ENCODE measurements at regions not wholly inside any gene's neighbourhood (a gene's known extent, or its start where the extent isn't known, plus 50 kb on each side); places are given as distances from the start of the nearest gene placed in this dataset.
A peak's percentile ranks its signal among the peaks of the same experiment; 100 is the strongest.

- H3K27me3 Mint-ChIP-seq, result no peaks in the 10 kb centered on the region
- H3K9me3 Mint-ChIP-seq (ENCODE audit: low read depth), result peaks cover 25% of the 10 kb centered on the region
- H3K4me1 Mint-ChIP-seq, result peaks cover 28% of the 10 kb centered on the region
- CTCF ChIA-PET, result interaction anchor here (0.9 kb wide), 1 partner anchor 14 kb away, joined by 3 read pairs; no protein-coding TSS in a partner anchor
- peaks cover 58% of the 10 kb centered on the region for H3K36me3 Mint-ChIP-seq
- no peak overlapping the region for H3K4me3 Mint-ChIP-seq
- no peak overlapping the region for H3K27ac Mint-ChIP-seq
- ATAC-seq, result no peak
- no peak for DNase-seq
Measured at GRCh38 chr3:106249981-106250380, 381.2 kb upstream of the CBLB start.

DNA sequence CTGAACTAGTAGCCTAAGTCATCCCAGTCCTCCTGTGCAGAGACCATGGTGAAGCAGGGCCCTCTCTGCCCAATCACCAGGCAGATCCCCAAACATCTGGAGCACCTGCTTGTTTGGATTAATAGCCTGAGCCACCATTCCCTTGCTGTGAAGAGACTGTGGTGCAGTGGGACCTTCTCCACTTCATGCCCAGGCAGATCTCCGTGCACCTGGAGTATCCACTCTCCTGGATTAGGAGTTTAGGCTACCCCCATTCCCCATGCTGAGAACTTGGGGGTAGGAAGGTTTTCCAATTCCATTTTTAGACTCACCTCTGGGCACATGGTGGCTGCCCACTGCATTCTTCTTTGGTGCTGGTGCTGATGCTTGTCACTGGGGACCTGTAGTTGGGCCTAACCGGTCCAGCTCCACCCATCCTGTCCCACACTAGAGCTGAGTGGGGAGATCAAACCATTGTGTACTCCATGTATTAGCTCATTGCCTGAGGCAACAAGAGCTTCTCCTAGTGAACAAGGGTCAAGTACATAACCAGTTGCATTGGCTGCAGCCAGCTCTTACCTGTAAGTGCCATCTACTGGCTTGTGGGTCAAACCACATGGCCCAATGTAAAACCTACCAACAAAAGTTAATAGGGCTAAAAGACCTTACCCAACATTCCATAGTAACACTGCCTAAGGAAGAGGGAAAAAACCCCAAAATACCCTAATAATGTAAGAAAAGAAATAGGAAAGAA, 382.5 kb upstream of the CBLB start:
- Mint-ChIP-seq H3K27ac (peak overlapping the region; percentile 6), H3K4me3 (no peak overlapping the region), H3K27me3 (no peaks in the 10 kb centered on the region), H3K4me1 (peaks cover 28% of the 10 kb centered on the region), H3K9me3 (ENCODE audit: low read depth) (peaks cover 22% of the 10 kb centered on the region), H3K36me3 (peaks cover 57% of the 10 kb centered on the region)
- peak; percentile 27 for ATAC-seq
- no peak for DNase-seq
- CTCF ChIA-PET, result no interaction called here

- H3K27me3 Mint-ChIP-seq, result no peaks in the 10 kb centered on the region
- peaks cover 11% of the 10 kb centered on the region for H3K9me3 Mint-ChIP-seq (ENCODE audit: low read depth)
- DNase-seq (no peak), ATAC-seq (no peak)
- CTCF ChIA-PET, result no interaction called here
- H3K4me3 Mint-ChIP-seq, result no peak overlapping the region
- H3K4me1 Mint-ChIP-seq, result peaks cover 10% of the 10 kb centered on the region
- peaks cover 30% of the 10 kb centered on the region for H3K36me3 Mint-ChIP-seq
- peak overlapping the region; percentile 30 for H3K27ac Mint-ChIP-seq
Measured at GRCh38 chr3:106255870-106256248, 387.0 kb upstream of the CBLB start.

- Mint-ChIP-seq H3K4me1 (peaks cover 5% of the 10 kb centered on the region), H3K4me3 (no peak overlapping the region), H3K9me3 (ENCODE audit: low read depth) (peaks cover 8% of the 10 kb centered on the region), H3K27me3 (no peaks in the 10 kb centered on the region), H3K27ac (no peak overlapping the region), H3K36me3 (peaks cover 24% of the 10 kb centered on the region)
- DNase-seq (no peak), ATAC-seq (no peak)
- CTCF ChIA-PET, result no interaction called here
Measured at GRCh38 chr3:106256249-106256957, 387.6 kb upstream of the CBLB start.

DNA sequence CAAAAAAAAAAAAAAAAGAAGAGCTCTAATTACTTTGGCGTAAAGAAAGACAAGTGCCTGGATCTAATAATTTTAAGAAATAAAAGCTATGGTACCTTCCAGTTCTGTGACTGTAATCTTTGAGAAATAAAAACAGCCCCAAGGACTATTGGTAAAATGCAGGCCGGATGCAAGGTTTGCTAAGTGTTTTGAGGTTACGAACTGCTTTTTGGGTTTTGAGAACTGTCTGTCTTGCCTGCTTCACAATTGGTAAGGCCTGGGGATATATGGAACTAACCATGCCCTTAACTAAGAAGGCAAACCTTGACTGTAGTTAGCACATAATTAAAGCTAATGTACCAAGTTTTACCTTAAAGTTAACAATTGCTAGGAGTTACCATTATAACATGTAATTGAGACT, 388.4 kb upstream of the CBLB start:
- no peaks in the 10 kb centered on the region for H3K27me3 Mint-ChIP-seq
- peaks cover 20% of the 10 kb centered on the region for H3K36me3 Mint-ChIP-seq
- peaks cover 7% of the 10 kb centered on the region for H3K9me3 Mint-ChIP-seq (ENCODE audit: low read depth)
- CTCF ChIA-PET, result no interaction called here
- ATAC-seq (no peak), DNase-seq (no peak)
- H3K4me1 Mint-ChIP-seq, result peaks cover 2% of the 10 kb centered on the region
- no peak overlapping the region for H3K4me3 Mint-ChIP-seq
- no peak overlapping the region for H3K27ac Mint-ChIP-seq

GRCh38 chr3:106261396-106261795, 392.6 kb upstream of the CBLB start:
- Mint-ChIP-seq H3K4me3 (no peak overlapping the region), H3K36me3 (no peaks in the 10 kb centered on the region), H3K9me3 (ENCODE audit: low read depth) (peaks cover 4% of the 10 kb centered on the region), H3K4me1 (no peaks in the 10 kb centered on the region), H3K27me3 (no peaks in the 10 kb centered on the region), H3K27ac (no peak overlapping the region)
- DNase-seq (no peak), ATAC-seq (no peak)
- CTCF ChIA-PET, result no interaction called here

- ATAC-seq, result no peak
- H3K4me1 Mint-ChIP-seq, result no peaks in the 10 kb centered on the region
- CTCF ChIA-PET, result no interaction called here
- no peak overlapping the region for H3K27ac Mint-ChIP-seq
- H3K4me3 Mint-ChIP-seq, result no peak overlapping the region
- H3K36me3 Mint-ChIP-seq, result no peaks in the 10 kb centered on the region
- peaks cover 2% of the 10 kb centered on the region for H3K9me3 Mint-ChIP-seq (ENCODE audit: low read depth)
- no peak for DNase-seq
- no peaks in the 10 kb centered on the region for H3K27me3 Mint-ChIP-seq
Measured at GRCh38 chr3:106261915-106262683, 393.3 kb upstream of the CBLB start.

- no peak overlapping the region for H3K27ac Mint-ChIP-seq
- DNase-seq (no peak), ATAC-seq (no peak)
- H3K9me3 Mint-ChIP-seq (ENCODE audit: low read depth), result peaks cover 2% of the 10 kb centered on the region
- H3K4me1 Mint-ChIP-seq, result no peaks in the 10 kb centered on the region
- no peak overlapping the region for H3K4me3 Mint-ChIP-seq
- no peaks in the 10 kb centered on the region for H3K27me3 Mint-ChIP-seq
- CTCF ChIA-PET, result no interaction called here
- H3K36me3 Mint-ChIP-seq, result no peaks in the 10 kb centered on the region
Measured at GRCh38 chr3:106263011-106263410, 394.2 kb upstream of the CBLB start.

DNA sequence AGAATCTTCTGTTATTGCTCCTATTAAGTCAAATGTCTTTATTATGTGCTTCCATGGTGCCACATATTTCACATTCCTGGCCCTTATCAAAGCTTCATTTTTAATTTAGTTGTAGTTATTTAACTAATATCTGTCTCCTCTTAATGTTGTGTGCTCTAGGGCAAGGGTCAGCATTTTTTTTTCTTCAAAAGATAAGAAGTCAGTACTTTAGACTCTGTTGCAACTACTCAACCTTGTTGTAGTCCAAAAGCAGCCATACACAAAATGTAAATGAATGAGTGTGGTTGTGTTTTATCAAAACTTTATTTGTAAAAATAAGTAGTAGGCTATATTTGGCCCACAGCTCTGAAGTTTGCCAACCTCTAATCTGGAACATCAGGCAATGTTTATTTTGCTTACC, 394.7 kb upstream of the CBLB start:
- Mint-ChIP-seq H3K27ac (no peak overlapping the region), H3K9me3 (ENCODE audit: low read depth) (peaks cover 2% of the 10 kb centered on the region), H3K4me1 (no peaks in the 10 kb centered on the region), H3K27me3 (no peaks in the 10 kb centered on the region), H3K36me3 (peaks cover 2% of the 10 kb centered on the region), H3K4me3 (no peak overlapping the region)
- CTCF ChIA-PET, result no interaction called here
- DNase-seq, result no peak
- ATAC-seq, result no peak

GRCh38 chr3:106265704-106266103, 396.9 kb upstream of the CBLB start:
- Mint-ChIP-seq H3K4me3 (no peak overlapping the region), H3K36me3 (peaks cover 6% of the 10 kb centered on the region), H3K27ac (no peak overlapping the region), H3K9me3 (ENCODE audit: low read depth) (no peaks in the 10 kb centered on the region), H3K27me3 (no peaks in the 10 kb centered on the region), H3K4me1 (no peaks in the 10 kb centered on the region)
- DNase-seq (no peak), ATAC-seq (no peak)
- CTCF ChIA-PET, result no interaction called here

DNA sequence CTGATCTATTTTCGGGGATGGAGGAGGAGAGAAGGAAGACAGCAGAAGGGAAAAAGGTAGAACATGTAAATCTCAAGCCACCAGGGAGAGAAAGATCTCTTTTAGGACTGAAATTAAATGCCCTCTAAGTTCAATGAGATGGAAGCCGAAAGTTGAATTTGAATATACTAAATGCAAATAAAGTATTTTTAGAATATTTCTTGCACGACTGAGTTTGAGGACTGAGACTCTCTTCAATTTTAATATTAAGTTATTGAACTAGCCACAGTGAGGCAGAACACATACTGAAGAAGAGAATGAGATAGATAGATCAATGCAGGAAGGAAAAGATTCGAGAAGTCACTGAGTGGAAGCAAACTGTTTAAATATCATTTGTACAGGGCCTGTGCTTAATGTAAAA, 399.9 kb upstream of the CBLB start:
- ATAC-seq (no peak), DNase-seq (no peak)
- Mint-ChIP-seq H3K27me3 (no peaks in the 10 kb centered on the region), H3K4me1 (no peaks in the 10 kb centered on the region), H3K9me3 (ENCODE audit: low read depth) (peaks cover 2% of the 10 kb centered on the region), H3K36me3 (peaks cover 7% of the 10 kb centered on the region), H3K4me3 (no peak overlapping the region), H3K27ac (no peak overlapping the region)
- CTCF ChIA-PET, result no interaction called here

DNA sequence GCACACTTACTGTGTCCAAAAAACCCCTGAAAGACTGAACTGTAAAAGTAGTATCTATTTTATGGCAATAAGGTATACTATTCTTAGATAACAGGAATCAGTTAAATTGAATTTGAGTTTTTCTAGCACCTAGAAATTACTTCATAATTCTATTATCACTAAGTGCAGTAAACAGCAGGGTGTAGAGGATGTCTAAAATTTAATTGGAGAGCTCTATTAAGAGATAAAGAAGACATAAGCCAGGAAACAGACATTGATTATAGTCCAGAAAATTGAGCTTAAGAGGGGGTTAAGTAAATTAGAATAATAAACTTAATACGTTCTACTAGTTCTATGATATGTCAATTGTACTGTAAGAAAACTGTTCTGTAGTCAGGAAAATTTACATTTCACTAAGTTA, 403.5 kb upstream of the CBLB start:
- no peak for DNase-seq
- ATAC-seq, result no peak
- CTCF ChIA-PET, result no interaction called here
- H3K4me3 Mint-ChIP-seq, result no peak overlapping the region
- H3K9me3 Mint-ChIP-seq (ENCODE audit: low read depth), result peaks cover 17% of the 10 kb centered on the region
- H3K27me3 Mint-ChIP-seq, result no peaks in the 10 kb centered on the region
- H3K4me1 Mint-ChIP-seq, result peaks cover 10% of the 10 kb centered on the region
- no peak overlapping the region for H3K27ac Mint-ChIP-seq
- peaks cover 30% of the 10 kb centered on the region for H3K36me3 Mint-ChIP-seq

GRCh38 chr3:106275592-106275991, 406.8 kb upstream of the CBLB start:
- Mint-ChIP-seq H3K27me3 (no peaks in the 10 kb centered on the region), H3K36me3 (peaks cover 29% of the 10 kb centered on the region), H3K4me1 (peaks cover 14% of the 10 kb centered on the region), H3K4me3 (no peak overlapping the region), H3K27ac (no peak overlapping the region), H3K9me3 (ENCODE audit: low read depth) (peaks cover 17% of the 10 kb centered on the region)
- DNase-seq (no peak), ATAC-seq (no peak)
- CTCF ChIA-PET, result no interaction called here

GRCh38 chr3:106276151-106276550, 407.3 kb upstream of the CBLB start:
- ATAC-seq (no peak), DNase-seq (no peak)
- Mint-ChIP-seq H3K36me3 (peaks cover 29% of the 10 kb centered on the region), H3K9me3 (ENCODE audit: low read depth) (peaks cover 17% of the 10 kb centered on the region), H3K4me3 (no peak overlapping the region), H3K27me3 (no peaks in the 10 kb centered on the region), H3K4me1 (peaks cover 14% of the 10 kb centered on the region), H3K27ac (no peak overlapping the region)
- CTCF ChIA-PET, result no interaction called here

Measured in activated CD8-positive, alpha-beta memory T cell treated with anti-CD3 and anti-CD28 coated beads, Interleukin-2, amount 10 ng/mL, durations not matched to agents 7 days and 5 days (primary cell).